GM19455 (cell line): ENCODE measurements at regions not wholly inside any gene's neighbourhood (a gene's known extent, or its start where the extent isn't known, plus 50 kb on each side); places are given as distances from the start of the nearest gene placed in this dataset.

Source experiments
- ATAC-seq: cut with Tn5 transposase; IDR thresholded peaks from one replicate; pipeline ENCODE4 v1.9.1; 2021; ENCODE audit not compliant: unreplicated experiment

DNA sequence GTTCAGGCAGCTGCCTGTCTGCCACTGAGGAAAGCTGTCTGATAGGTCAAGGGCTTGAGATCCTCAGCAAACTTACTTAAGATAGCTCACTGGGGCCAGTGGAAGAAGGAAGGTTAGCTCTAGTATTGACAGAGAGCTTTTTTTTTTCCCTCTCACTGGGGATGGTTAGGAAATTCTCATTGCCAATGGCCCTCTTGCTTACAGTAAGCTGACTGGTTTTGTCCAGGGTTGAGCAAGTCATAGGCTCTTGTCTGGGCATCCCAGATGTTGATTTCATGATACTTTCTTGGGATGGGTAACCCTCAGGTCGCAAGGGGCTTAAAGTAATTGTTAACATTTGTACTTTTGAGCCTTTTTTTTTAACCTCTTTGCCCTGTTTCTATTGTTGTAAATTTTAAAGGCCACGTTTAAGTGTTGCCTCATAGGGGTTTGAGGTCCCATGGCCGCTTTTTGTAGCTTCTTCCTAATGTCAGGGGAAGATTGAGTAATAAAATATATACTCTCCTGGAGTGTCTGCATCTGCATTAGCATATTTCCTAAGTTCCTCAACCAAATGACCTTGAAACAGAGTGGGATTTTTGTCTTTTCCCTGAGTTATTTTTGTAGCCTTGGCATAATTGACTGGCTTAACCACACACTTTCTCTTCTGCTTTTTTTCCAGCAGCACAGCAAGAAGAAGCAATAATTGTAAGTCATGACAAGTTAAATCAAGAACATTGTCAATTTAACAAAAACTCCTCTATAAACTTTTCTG lies 716.0 kb downstream of the LRFN5 start:
- no peak for ATAC-seq

DNA sequence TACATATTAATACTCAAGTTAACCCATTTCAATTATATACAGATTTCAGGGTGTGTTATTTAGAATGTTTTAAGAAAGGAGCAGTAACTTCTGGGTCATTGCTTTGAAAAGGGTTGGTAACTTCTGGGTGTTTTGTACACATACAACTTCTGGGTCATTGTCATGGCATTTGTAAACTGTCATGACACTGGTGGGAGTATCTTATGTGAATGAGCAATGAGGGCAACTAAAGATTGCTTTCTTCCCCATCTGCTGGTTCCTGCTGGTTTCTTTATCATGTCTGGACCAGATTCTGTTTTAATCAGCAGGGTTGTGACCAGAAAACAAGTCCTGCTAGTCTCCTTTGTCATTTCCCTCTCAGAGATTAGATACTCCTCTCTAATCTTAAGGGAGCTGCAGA lies 713.3 kb downstream of the LRFN5 start:
- ATAC-seq: no peak

DNA sequence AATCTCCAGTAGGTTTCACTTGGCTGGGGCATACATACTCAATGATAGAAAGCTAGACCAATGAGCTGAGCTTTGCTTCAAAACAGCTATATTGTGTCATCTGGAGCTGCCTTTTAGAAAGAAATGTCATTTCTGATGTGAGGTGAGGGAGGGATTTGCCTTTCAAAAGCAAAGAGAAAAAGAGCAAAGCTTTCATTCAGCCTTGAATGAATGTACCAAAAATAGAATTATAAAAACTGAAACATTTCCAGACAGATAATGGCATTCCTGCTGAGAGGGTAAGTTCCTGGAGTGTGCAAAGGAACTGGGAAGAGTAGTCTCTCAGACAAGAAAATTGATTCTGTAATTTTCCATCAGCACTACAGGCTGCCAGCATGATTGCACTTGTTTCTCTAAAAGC lies 710.0 kb downstream of the LRFN5 start:
- ATAC-seq: no peak

DNA sequence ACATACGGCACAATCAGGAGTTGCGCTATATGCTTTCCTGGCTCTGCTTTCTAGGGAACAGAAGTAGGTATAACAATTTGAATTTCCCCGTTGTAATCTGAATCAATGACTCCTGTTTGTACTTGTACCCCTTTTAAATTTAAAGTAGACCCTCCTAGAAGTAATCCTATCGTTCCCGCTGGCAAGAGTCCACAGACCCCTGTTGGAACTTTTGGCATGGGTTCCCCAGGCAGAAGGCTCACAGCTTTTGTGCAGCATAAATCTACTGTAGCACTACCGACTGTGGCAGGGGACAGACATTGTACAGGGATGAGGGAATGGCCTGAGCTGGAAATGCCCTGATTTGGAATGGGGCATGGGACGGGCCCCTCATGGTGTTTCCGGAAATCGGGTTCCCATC lies 705.2 kb downstream of the LRFN5 start:
- no peak for ATAC-seq

DNA sequence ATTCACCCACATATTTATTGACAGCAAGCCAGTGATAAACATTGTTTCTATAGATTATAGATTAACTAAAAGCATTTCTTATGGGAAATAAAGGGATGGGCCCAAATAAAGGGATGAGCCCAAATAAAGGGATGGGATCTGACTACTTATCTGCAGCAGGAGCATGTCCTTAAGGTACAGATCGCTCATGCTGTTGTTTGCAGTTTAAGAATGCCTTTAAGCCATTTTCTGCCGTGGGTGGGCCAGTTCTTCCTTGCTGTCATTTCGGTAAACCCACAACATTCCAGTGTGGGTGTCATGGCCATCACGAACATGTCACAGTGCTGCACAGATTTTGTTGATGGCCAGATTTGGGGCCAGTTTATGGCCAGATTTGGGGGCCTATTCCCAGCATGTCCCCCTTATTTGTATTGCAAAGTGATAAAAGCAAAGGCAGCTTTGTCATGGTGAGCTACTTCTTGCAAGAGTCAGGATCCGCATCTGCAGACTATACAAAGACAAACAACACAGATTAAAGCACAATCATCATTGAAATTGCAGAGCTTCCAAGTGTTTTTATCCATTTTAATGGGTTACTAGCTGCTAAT lies 700.7 kb downstream of the LRFN5 start:
- ATAC-seq: no peak

DNA sequence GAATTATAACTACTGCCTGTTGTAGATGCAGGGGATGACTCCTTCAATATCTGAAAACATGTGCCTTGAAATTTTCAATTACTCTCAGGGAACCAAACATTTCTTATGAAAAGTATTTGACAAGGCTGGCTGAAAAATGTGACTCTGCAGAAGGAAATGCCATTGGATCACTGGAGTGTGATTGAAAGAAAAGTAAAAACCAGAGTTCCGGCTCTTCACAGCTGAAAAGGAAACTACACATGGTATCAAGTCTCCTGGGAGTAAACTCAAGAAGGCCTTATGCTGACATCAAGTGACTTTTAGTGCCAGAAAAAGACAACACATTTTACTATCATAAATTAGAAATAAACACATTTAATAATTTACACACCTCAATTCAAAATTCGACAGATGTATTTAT lies 693.0 kb downstream of the LRFN5 start:
- peak; percentile 94 for ATAC-seq

DNA sequence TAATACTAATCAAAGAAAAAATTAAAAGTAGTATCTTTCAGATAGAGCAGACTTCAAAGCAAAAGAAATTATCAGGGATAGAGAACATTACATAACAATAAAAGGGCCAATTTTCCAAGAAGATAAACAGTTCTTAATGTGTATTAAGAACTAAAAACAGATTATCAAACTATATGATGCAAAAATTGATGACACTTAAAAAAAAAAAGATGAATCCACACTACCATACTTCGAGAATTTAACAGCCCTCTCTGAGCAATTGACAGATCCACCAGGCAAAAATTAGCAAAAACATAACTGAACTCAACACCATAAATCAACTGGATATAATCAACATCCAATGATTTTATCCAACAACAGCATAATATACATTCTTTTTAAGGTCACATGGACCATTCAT lies 686.5 kb downstream of the LRFN5 start:
- ATAC-seq: no peak

DNA sequence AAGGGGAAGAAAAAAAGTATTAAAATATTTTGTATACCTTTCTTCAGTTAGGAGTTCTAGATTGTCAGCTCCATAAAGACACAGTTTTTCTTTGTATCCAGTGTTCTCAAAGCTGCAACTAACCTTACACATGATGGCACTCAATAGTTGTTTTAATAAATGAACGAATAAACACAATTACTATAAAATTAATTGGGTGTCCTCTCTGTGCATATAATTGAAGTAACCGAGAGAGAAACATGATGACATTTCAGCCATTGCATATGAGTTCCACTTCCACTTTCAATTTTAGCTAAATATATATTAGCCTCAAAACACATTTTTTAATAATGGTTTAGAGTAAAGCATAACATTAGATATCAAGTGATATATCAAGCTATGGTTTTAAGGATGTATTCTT lies 671.2 kb downstream of the LRFN5 start:
- ATAC-seq: no peak

DNA sequence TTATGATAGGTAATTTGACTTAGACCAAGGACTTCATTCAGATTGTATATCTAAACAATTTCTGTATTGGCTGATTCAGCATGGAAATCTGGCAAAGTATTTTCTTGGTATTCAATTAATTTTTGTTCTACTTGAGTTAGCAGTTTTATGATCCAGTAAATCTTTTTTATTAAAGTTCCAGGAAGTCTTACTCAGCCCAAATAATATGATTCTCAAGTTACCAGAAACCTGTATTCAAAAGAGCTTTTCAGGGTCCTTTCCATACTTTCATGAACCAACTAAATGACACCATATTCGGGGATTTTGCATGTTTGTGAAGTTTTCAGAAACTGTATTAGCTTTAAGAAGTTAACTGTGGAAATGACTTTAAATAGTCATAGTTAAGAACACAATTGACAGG lies 662.6 kb downstream of the LRFN5 start:
- no peak for ATAC-seq

DNA sequence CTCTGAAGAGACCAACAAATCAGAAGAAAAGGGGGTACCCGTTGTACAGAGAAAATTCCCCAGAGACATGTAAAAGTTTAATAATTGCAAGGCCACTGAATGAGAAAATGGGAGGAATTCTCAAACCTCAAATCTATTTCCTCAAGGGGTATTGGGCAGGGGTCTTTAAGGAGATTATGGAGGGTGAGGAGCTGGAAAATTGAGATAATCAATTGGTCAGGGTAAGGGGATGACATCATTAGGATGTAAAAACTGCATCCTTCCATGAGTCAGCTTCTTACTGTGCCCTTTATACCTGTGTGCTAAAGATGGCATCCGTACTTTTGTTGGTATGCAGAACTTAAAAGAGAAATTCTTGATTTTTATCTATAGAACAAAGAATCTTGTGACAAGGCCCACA lies 641.5 kb downstream of the LRFN5 start:
- ATAC-seq: no peak

DNA sequence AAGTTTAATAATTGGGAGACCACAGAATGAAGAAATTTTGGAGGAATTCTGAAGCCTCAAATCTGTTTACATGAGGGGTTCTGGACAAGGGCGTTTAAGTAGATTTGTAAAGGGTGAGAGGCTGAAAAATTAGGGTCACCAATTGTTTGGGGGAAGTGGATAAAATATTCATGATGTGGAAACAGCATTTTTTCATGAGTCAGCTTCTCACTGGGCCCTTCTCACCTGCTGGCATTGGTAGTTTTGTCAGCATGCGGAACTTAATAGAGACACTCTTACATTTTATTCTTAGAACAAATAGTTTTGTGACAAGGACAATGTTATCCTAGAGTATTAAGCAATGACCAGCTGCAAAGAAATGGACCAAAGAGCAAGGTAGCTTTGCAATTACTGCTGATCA lies 634.4 kb downstream of the LRFN5 start:
- ATAC-seq: no peak

DNA sequence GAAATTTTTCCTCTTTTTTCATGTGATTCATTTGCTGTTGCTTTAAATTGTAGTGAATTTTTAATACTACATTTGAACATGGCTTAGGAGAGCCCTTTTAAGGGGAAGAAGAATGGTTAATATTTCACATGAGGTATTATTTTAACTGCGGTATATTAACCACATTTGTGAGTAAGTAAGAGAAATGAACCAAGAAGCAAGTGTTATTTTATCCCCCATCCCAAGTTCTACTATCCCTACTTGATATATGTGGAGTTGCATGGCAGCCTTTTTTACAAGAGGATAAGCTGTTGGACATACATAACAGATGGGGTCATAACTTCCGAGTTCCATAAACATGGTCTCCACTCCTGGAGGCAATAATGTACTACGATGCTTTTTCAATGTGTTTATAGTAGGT lies 623.3 kb downstream of the LRFN5 start:
- no peak for ATAC-seq

DNA sequence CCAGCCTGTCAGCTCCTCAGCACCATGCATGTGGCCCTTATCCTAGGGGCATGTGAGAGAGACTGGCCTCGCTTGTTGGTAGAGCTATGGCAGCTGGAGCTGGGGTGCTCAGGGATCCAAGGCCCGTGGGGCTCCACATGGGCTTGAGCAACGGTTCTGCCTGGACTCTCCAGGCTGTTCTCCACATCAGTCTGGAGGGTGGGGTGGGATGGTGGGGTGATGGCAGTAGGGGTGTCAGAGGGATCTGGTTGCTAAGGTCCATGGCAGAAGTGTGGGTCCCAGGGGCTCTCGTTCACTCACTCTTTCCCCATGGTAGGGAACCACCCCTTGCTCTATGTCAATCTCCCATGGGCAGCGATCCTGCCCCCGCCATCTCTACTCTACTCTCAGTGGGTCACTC lies 622.6 kb downstream of the LRFN5 start:
- no peak for ATAC-seq

DNA sequence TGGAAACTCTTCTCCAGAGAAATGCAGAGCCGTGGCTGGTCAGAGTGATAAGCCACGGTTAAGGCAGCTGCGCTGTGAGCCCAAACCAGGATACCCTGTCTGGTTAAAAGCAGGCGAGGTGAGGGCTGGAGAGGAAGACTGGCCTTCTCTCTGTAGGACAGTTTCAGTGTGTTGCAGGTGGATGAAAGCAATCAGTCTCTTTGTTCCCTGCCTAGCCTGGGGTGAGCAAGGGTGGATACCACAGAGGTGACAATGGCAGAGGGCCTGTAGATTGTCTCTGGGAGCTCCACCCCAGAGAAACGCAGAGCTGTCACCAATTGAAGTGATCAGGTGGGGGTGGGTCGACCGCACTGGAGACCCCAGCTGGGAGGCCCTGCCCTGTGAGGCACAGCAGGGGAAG lies 621.9 kb downstream of the LRFN5 start:
- ATAC-seq: no peak

DNA sequence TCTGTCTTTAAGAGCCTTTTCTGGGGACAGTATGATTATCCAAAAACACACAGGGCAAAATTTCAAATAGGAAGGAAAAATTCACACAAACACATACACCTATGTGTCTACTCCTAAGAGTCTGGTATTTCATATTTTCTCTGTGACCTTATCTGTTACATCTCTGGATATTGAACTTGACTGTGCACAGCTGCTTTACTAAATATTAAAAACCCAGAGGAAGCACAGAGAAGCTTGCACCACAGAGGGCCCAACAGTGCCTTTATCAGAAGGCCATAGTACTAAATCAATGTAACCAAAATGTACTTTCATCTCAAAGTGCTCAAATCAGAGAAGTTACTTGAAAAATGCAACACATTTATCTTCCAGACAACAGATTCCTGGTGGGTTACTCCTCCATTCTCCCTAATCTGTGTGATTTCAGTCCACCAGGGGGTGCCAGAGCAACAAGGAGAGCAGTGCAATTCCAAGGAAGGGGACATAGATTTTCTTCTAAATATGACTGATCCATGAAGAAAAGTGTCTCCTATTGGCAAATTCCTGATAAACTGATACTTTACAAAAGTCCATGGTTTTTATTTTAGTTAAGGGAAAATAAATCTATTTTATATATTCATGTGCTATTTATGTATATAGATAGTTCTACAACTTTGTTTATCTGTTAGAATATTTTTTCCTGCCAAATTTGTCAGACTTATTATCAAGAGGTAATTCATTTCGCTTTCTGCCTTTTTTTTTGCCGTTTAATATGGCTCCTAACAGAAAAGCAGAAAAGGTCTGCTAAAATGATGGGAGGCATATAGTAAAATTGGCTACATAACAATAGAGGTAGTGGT lies 617.6 kb downstream of the LRFN5 start:
- ATAC-seq: no peak

DNA sequence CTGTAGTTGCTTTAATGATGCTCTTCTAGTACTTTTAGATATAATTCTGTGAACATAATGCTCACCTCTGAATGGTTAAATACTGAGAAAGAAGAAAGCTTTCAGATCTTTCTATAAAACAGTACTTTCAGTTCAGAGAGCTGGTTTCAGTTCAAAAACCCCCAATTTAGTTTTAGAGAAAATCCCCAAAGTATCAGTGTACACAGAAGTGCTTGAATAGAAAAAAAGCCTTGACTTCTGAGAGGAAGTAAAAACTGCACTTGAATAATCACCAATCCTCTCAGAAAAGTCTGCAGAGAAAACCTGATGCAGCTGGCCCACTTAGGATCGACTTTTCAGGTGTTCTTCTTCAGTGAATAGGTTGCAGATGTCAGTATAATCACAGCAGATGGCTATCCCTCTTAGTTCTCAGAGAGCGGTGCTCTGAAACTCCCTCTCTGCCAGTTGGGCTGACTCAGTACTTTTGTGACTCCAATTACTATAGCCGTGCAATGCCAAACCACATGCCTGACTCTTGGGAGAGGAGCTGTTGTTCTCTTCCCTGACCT lies 616.3 kb downstream of the LRFN5 start:
- ATAC-seq: peak; percentile 93

DNA sequence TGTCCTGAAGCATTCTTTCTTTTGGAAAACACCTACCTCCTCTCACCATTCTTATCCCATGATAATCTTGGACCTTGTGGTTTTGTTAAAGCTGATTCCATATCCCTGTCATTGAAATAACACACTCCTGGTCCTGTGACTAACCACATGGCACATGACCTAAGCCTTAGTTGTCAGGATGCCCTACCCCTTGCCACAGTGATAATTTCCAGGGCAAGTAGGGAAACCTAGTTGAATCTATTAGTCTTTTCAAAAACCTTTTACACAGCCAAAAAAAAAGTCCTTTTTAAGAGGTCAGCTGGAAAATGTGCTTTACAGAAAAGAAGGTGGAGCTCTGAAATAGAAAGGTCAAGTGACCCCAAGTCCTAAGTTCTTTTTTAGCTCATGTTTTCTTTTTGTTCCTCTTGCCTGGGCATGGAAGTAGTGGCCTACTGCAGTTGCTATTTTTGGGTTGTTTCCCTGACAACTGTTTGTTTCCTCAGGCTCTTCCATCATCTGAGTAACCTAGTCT lies 608.4 kb downstream of the LRFN5 start:
- ATAC-seq: no peak

DNA sequence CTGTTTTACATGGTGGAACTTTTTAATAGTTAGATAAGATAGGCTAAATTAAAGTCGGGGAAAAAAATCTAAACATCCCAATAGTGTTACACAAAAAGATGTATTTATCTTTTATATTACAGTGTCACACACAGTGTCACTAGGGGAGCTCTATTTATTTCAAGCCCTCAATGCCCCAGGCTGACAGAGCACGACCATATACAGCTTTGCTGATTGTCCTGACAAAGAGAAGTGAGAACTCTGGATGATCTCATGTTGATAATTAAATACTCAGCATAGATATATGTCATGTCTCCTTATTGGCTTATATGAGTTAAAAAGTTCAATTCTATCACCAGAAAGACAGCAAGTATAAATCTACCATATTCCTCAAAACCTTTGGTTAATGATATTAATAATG lies 594.3 kb downstream of the LRFN5 start:
- ATAC-seq: no peak

DNA sequence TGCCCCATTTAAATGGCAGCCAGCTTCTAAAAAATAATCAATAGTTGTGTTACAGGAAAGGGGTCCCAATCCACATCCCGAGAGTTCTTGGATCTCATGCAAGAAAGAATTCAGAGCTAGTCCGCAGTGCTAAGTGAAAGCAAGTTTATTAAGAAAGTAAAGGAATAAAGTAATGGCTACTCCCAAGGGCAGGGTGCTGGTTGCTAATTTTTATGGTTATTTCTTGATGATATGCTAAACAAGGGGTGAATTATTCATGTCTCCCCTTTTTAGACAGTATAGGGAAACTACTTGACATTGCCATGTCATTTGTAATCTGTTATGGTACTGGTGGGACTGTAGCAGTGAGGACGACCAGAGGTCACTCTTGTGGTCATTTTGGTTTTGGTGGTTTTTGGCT lies 591.3 kb downstream of the LRFN5 start:
- ATAC-seq: no peak

DNA sequence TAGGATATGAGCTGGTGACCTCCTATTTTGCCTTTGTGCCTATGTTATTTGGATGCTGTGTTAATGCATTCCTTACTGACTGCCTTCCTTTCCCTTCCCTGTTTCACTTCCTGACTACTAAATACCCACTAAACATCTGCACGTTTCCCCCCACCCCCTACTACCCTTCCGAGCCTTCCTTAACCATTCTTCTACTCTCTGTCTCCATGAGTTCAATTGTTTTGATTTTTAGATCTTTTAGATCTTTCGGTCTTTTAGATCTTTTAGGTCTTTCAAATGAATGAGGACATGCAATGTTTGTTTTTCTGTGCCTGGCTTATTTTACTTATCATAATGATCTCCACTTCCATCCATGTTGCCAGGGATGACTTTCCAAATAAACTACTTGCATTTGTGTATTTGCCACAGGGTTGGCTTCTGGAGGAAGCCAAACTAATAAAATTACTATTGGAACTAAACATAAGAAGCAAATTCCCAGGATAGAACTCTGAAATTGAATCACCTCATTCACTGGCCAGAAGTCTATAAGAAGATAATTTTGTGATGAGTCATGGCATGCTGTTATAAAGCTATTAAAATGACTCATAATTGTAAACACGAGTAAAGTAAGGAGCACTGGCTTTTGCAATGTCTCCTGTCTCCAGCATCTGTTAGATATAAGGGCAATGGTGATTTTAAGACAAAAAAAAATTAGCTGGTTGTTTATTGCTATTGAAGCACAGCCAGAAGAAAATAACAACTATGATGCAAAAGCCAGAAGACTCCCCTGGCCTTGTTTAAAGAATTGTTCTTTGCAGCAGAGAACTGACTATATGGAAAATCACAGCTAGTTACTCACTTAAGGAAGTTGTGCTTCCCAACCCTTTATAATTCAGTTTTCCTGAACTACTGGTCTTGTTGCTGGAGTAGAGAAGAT lies 586.3 kb downstream of the LRFN5 start:
- ATAC-seq: no peak

DNA sequence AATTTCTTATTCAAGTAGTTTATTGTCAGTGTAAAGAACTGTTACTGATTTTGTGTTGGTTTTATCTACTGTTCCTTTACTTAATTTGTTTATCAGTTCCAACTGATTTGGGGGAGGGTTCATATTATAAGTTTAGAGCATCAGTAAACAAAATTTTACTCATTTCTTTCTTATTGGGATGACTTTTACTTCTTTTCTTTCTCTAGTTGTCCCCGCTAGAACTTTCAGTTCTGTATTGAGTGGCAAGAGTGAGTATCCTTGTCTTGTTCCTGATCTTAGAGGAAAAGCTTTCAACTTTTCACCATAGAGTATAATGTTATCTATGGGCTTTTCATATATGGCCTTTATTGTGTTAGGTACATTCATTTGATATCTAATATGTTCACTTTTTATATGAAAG lies 584.1 kb downstream of the LRFN5 start:
- no peak for ATAC-seq
